Vagina (tissue), 2 donors: ENCODE measurements at regions not wholly inside any gene's neighbourhood (a gene's known extent, or its start where the extent isn't known, plus 50 kb on each side); places are given as distances from the start of the nearest gene placed in this dataset.

Source experiments
- POLR2A ChIP-seq, 2 donors: fragments of 450-650 bp; IDR thresholded peaks; one replicate each; pipeline ENCODE4 v1.6.1; 2017; ENCODE audit warnings: antibody characterized with exemption in 2 of 2, mild to moderate bottlenecking in 2 of 2, moderate library complexity in 2 of 2
- TF ChIP-seq, protein P1 (sequence below), 3 experiments: fragments of 450-650 bp in 2 of 3; fragments of 200-600 bp in 1 of 3; sonication (generic) in 1 of 3; IDR thresholded peaks; one replicate each; pipeline ENCODE4 v1.5.1; 2017 to 2019; ENCODE audit warnings: antibody characterized with exemption in 3 of 3, mild to moderate bottlenecking in 2 of 3, moderate library complexity in 2 of 3

DNA sequence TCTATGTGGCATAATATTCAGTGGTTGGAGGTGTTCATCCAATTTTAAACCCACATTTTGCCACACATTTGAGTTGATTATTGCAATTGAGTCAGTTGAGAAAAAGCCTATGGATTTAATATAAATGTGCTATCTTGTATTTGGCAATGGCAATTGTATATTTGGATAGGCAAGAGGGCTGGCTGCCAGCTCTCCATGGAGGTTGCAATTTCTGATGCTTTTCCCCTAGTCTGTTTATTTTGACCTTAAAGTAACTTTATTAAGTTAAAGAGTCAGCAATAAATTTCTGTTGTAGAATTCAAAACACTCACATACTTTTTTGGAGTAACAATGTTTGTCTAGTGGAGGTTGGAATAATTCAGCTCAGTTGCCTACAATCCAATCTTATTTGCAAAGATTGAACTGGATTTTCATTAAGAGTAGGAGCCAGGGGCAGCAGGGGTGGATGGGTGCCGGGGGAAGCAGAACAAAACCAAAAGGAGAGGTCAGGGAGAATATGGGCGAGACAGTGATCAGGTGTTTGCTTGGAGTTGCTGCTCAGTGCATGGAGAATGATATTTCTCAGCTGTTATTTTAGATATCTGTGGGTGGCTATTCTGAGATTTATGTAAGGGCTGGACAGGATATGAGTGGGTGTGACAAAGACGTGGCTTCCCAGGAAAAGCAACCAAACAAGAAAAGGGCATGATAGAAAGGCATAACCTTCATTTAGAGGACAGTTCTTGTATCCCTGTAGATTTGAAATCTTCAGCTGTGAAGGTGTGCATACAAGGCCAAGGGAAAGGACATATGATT is 163.0 kb downstream of the HDGFL1 start:
- TF ChIP-seq, protein P1, sequence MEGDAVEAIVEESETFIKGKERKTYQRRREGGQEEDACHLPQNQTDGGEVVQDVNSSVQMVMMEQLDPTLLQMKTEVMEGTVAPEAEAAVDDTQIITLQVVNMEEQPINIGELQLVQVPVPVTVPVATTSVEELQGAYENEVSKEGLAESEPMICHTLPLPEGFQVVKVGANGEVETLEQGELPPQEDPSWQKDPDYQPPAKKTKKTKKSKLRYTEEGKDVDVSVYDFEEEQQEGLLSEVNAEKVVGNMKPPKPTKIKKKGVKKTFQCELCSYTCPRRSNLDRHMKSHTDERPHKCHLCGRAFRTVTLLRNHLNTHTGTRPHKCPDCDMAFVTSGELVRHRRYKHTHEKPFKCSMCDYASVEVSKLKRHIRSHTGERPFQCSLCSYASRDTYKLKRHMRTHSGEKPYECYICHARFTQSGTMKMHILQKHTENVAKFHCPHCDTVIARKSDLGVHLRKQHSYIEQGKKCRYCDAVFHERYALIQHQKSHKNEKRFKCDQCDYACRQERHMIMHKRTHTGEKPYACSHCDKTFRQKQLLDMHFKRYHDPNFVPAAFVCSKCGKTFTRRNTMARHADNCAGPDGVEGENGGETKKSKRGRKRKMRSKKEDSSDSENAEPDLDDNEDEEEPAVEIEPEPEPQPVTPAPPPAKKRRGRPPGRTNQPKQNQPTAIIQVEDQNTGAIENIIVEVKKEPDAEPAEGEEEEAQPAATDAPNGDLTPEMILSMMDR (IDR thresholded peaks at IDR 0.05) = no peak
- TF ChIP-seq POLR2A (IDR thresholded peaks at IDR 0.05) = no peak
